HCT116 (cell line): ENCODE measurements at regions not wholly inside any gene's neighbourhood (a gene's known extent, or its start where the extent isn't known, plus 50 kb on each side); places are given as distances from the start of the nearest gene placed in this dataset.

ENCODE experiments used
- ATAC-seq: fragments of 200-7000 bp; cut with Tn5 transposase; 2 replicates; pipeline ENCODE4 v1.9.1; 2020; ENCODE audit warnings: mild to moderate bottlenecking, moderate library complexity
- BruUV-seq: library from RNA; stranded (reverse); fragments of 400-500 nt; replicated peaks from 2 replicates; lab custom pipeline; 2021; lab: Mats Ljungman, UMichigan
- CTCF ChIA-PET: fragments of 300-600 bp; sonication (Branson Sonifier 250); formaldehyde crosslinking; loops from one replicate; lab custom pipeline; 2021; ENCODE audit warnings: antibody characterized with exemption; lab: Charles Lee
- POLR2A ChIA-PET: fragments of 300-600, 350-600 bp; sonication (Branson Sonifier 250); formaldehyde crosslinking; loops from one replicate; lab custom pipeline; 2021; ENCODE audit warnings: antibody characterized with exemption; lab: Charles Lee
- RAD21 ChIA-PET, 2 experiments: fragments of 300-600 bp; sonication (Branson Sonifier 250); formaldehyde crosslinking; loops; one replicate each; lab custom pipeline; 2023; ENCODE audit warnings: low total read pairs in 2 of 2; ENCODE audit not compliant: uncharacterized antibody in 2 of 2, unreplicated experiment in 2 of 2, low non-redundant PET in 1 of 2; lab: Charles Lee
- DNase-seq: peaks from one replicate; pipeline ENCODE4 v3.0.0-alpha.2; 2010; ENCODE audit warnings: low read depth, low spot score
- H2AFZ ChIP-seq: fragments of 200-600 bp; shearing (Covaris generic), sonication (generic); 2 replicates; pipeline ENCODE4 v1.6.1; 2017; ENCODE audit warnings: low read depth, mixed run types, mixed read lengths, antibody characterized with exemption, low read length; ENCODE audit not compliant: poor library complexity, severe bottlenecking
- H3K27ac ChIP-seq: 2 replicates; pipeline ENCODE4 v1.5.1; 2012; ENCODE audit warnings: low read depth, low read length
- H3K27me3 ChIP-seq: fragments of 200-600 bp; sonication (generic); 2 replicates; pipeline ENCODE4 v1.6.1; 2016; ENCODE audit warnings: mixed run types, low read length, mixed read lengths; ENCODE audit not compliant: insufficient read depth
- H3K36me3 ChIP-seq, 2 experiments: fragments of 200-500 bp in 1 of 2; fragments of 200-600 bp in 1 of 2; sonication (Bioruptor generic) in 1 of 2; sonication (generic) in 1 of 2; 2 replicates each; pipeline versions ENCODE4 v1.5.1 to v1.6.1; 2014 to 2016; ENCODE audit warnings: low read length in 2 of 2, inconsistent platforms in 1 of 2, mixed read lengths in 1 of 2, mixed run types in 1 of 2; ENCODE audit not compliant: insufficient read depth in 2 of 2, control insufficient read depth in 1 of 2
- H3K4me1 ChIP-seq, 2 experiments: fragments of 200-600 bp in 1 of 2; sonication (generic) in 1 of 2; 2 replicates each; pipeline versions ENCODE4 v1.5.1 to v1.6.1; 2012 to 2017; ENCODE audit warnings: low read length in 2 of 2, inconsistent platforms in 1 of 2, mild to moderate bottlenecking in 1 of 2, mixed read lengths in 1 of 2, mixed run types in 1 of 2, moderate library complexity in 1 of 2; ENCODE audit not compliant: insufficient read depth in 2 of 2, control insufficient read depth in 1 of 2
- H3K4me2 ChIP-seq: fragments of 200-600 bp; sonication (generic); 2 replicates; pipeline ENCODE4 v1.6.1; 2017; ENCODE audit warnings: mixed run types, low read length, mixed read lengths
- H3K4me3 ChIP-seq, 2 experiments: fragments of 200-600 bp in 1 of 2; sonication (generic) in 1 of 2; replicated peaks in 1 of 2; 2 replicates each; pipeline ENCODE4 v1.5.1; 2011 to 2016; ENCODE audit warnings: low read length in 2 of 2, control low read depth in 1 of 2, low read depth in 1 of 2, mild to moderate bottlenecking in 1 of 2, mixed read lengths in 1 of 2, mixed run types in 1 of 2
- H3K79me2 ChIP-seq: fragments of 200-600 bp; sonication (generic); 2 replicates; pipeline ENCODE4 v1.6.1; 2017; ENCODE audit warnings: mild to moderate bottlenecking, mixed run types, low read length, moderate library complexity, mixed read lengths; ENCODE audit not compliant: insufficient read depth
- H3K9ac ChIP-seq: fragments of 200-600 bp; sonication (generic); 2 replicates; pipeline ENCODE4 v1.6.1; 2016; ENCODE audit warnings: low read length, mixed read lengths
- H3K9me2 ChIP-seq: fragments of 200-600 bp; sonication (generic), shearing (Covaris generic); 2 replicates; pipeline ENCODE4 v1.6.1; 2017; ENCODE audit warnings: mixed run types, mild to moderate bottlenecking, moderate library complexity; ENCODE audit not compliant: insufficient read depth
- H3K9me3 ChIP-seq, 2 experiments: fragments of 200-500 bp in 1 of 2; fragments of 200-600 bp in 1 of 2; sonication (Bioruptor generic) in 1 of 2; sonication (generic) in 1 of 2; 2 replicates each; pipeline ENCODE4 v1.6.1; 2014 to 2017; ENCODE audit warnings: low read length in 2 of 2, mixed read lengths in 2 of 2, inconsistent platforms in 1 of 2, low read depth in 1 of 2, mild to moderate bottlenecking in 1 of 2, mixed run types in 1 of 2, moderate library complexity in 1 of 2; ENCODE audit not compliant: control insufficient read depth in 1 of 2, insufficient read depth in 1 of 2
- H4K20me1 ChIP-seq: fragments of 200-600 bp; sonication (generic), shearing (Covaris generic); 2 replicates; pipeline ENCODE4 v1.6.1; 2017; ENCODE audit warnings: mixed run types, mild to moderate bottlenecking, moderate library complexity; ENCODE audit not compliant: insufficient read depth
- ATF3 ChIP-seq: IDR thresholded peaks from 2 replicates; pipeline ENCODE4 v1.6.1; 2012
- CEBPB ChIP-seq: IDR thresholded peaks from 2 replicates; pipeline ENCODE4 v1.6.1; 2012; ENCODE audit warnings: low read depth
- CTCF ChIP-seq, 3 experiments: fragments of 200-600 bp in 1 of 3; sonication (generic) in 1 of 3; IDR thresholded peaks in 2 of 3; conservative IDR thresholded peaks in 1 of 3; 2 replicates each; pipeline ENCODE4 v1.5.1; 2012 to 2017; ENCODE audit warnings: low read depth in 2 of 3, low read length in 2 of 3, antibody characterized with exemption in 1 of 3, borderline replicate concordance in 1 of 3, control low read depth in 1 of 3, mild to moderate bottlenecking in 1 of 3, mixed read lengths in 1 of 3, mixed run types in 1 of 3, moderate library complexity in 1 of 3; ENCODE audit not compliant: insufficient read depth in 1 of 3
- ELF1 ChIP-seq: IDR thresholded peaks from 2 replicates; pipeline ENCODE4 v1.6.1; 2012; ENCODE audit warnings: low read depth, borderline replicate concordance
- EZH2 ChIP-seq: fragments of 200-600 bp; sonication (generic); IDR thresholded peaks from 2 replicates; pipeline ENCODE4 v1.6.1; 2017; ENCODE audit warnings: antibody characterized with exemption, mixed run types
- EZH2phosphoT487 ChIP-seq: fragments of 200-600 bp; IDR thresholded peaks from 2 replicates; pipeline ENCODE4 v1.6.1; 2018; ENCODE audit warnings: antibody characterized with exemption, borderline replicate concordance
- JUND ChIP-seq: IDR thresholded peaks from 2 replicates; pipeline ENCODE4 v1.6.1; 2012
- MAX ChIP-seq: IDR thresholded peaks from 2 replicates; pipeline ENCODE4 v1.6.1; 2012
- SIN3A ChIP-seq: IDR thresholded peaks from 2 replicates; pipeline ENCODE4 v1.6.1; 2012; ENCODE audit warnings: low read depth
- SRF ChIP-seq: IDR thresholded peaks from 2 replicates; pipeline ENCODE4 v1.6.1; 2012; ENCODE audit warnings: low read depth
- TCF7L2 ChIP-seq: IDR thresholded peaks from 2 replicates; pipeline ENCODE4 v1.7.0; 2011; ENCODE audit warnings: borderline replicate concordance, inconsistent platforms; ENCODE audit not compliant: insufficient read depth, insufficient read length; ENCODE audit errors: extremely low read depth
- ZFX ChIP-seq: fragments of 450-650 bp; IDR thresholded peaks from 2 replicates; pipeline ENCODE4 v1.6.1; 2017
- ZNF274 ChIP-seq: fragments of 200-500 bp; sonication (Bioruptor generic); IDR thresholded peaks from 2 replicates; pipeline ENCODE4 v1.6.1; 2014; ENCODE audit warnings: mild to moderate bottlenecking, low read depth, low read length, inconsistent platforms
- intact Hi-C: fragments of 100-400 bp; cut with micrococcal nuclease; formaldehyde crosslinking; loops from 2 replicates; pipeline ENCODE4 v1.10.0; 2022

- no peak overlapping the region for H3K4me3 ChIP-seq
- intact Hi-C loops = no loop called here
- no peaks in the 10 kb centered on the region for H3K36me3 ChIP-seq
- ChIA-PET POLR2A (no interaction called here), CTCF (no interaction called here), RAD21 (interaction anchor here in 1 of 2 experiments (0.6 kb wide), 1 partner anchor 29 kb away, joined by 3 read pairs; no protein-coding TSS in a partner anchor)
- no peaks in the 10 kb centered on the region for H3K9me3 ChIP-seq
- H3K4me2 ChIP-seq = no peak overlapping the region
- H3K79me2 ChIP-seq = no peaks in the 10 kb centered on the region
- no peaks in the 10 kb centered on the region for H3K9me2 ChIP-seq
- BruUV-seq = no TSS peak
- ATAC-seq = no peak
- no peaks in the 10 kb centered on the region for H3K4me1 ChIP-seq
- no peaks in the 10 kb centered on the region for H3K27me3 ChIP-seq
- no peak overlapping the region for H3K27ac ChIP-seq
- H4K20me1 ChIP-seq = no peaks in the 10 kb centered on the region
- H3K9ac ChIP-seq = no peak overlapping the region
- no peak for TF ChIP-seq SRF
- TF ChIP-seq MAX = no peak
- no peak for TF ChIP-seq ATF3
- TF ChIP-seq SIN3A = no peak
- no peak for TF ChIP-seq TCF7L2
- TF ChIP-seq JUND = no peak
- TF ChIP-seq ZNF274 = no peak
- no peak for TF ChIP-seq CEBPB
- TF ChIP-seq CTCF (IDR thresholded peaks at IDR 0.05 in 2 of 3, conservative IDR thresholded peaks at IDR 0.05 in 1 of 3; ENCODE audit: borderline replicate concordance in 1 of 3, insufficient read depth in 1 of 3, low read depth in 2 of 3, low read length in 2 of 3) = no peak
- no peak for TF ChIP-seq EZH2phosphoT487
- TF ChIP-seq EZH2 = no peak
- no peak for TF ChIP-seq ZFX
- no peak for TF ChIP-seq ELF1
- DNase-seq = no peak
- no peak overlapping the region for H2AFZ ChIP-seq
Observed at GRCh38 chr4:86461849-86462248, 102.0 kb upstream of the MAPK10 start.
